ENCODE measurements at regions not wholly inside any gene's neighbourhood (a gene's known extent, or its start where the extent isn't known, plus 50 kb on each side); places are given as distances from the start of the nearest gene placed in this dataset.

DNA sequence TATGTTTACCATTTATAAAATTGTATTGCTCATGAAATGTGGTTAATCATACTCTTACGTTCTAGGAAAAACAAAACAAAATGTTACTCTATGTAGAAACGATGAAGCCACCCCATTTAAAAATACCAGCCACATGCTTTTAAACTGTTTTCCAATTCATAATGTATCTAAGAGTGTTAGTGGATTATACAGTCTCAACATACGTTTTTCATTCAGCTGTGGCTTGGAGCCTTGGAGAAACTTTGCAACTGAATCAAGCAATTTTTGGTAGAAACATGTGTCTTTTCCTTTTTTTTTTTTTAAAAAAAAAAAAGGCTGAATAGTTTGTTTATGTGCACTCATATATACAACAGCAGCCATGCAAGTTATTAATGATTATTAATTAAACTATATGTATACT, 378.0 kb upstream of the SEMA3D start:
- no peaks in the 10 kb centered on the region for H3K4me1 ChIP-seq
- no peaks in the 10 kb centered on the region for H3K36me3 ChIP-seq
- no peak overlapping the region for H3K4me3 ChIP-seq
- H3K27me3 ChIP-seq: no peaks in the 10 kb centered on the region
- TF ChIP-seq POLR2A (IDR thresholded peaks at IDR 0.05): no peak
- TF ChIP-seq, protein P1, sequence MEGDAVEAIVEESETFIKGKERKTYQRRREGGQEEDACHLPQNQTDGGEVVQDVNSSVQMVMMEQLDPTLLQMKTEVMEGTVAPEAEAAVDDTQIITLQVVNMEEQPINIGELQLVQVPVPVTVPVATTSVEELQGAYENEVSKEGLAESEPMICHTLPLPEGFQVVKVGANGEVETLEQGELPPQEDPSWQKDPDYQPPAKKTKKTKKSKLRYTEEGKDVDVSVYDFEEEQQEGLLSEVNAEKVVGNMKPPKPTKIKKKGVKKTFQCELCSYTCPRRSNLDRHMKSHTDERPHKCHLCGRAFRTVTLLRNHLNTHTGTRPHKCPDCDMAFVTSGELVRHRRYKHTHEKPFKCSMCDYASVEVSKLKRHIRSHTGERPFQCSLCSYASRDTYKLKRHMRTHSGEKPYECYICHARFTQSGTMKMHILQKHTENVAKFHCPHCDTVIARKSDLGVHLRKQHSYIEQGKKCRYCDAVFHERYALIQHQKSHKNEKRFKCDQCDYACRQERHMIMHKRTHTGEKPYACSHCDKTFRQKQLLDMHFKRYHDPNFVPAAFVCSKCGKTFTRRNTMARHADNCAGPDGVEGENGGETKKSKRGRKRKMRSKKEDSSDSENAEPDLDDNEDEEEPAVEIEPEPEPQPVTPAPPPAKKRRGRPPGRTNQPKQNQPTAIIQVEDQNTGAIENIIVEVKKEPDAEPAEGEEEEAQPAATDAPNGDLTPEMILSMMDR (IDR thresholded peaks at IDR 0.05): no peak
- 48 to 53% methylated on average over 3 of the region's 3 CpGs for WGBS, 2 donors
- no peak overlapping the region for H3K27ac ChIP-seq
- no peaks in the 10 kb centered on the region for H3K9me3 ChIP-seq
- intact Hi-C loops (cut with DNase I): no loop called here
- DNase-seq: no peak

DNA sequence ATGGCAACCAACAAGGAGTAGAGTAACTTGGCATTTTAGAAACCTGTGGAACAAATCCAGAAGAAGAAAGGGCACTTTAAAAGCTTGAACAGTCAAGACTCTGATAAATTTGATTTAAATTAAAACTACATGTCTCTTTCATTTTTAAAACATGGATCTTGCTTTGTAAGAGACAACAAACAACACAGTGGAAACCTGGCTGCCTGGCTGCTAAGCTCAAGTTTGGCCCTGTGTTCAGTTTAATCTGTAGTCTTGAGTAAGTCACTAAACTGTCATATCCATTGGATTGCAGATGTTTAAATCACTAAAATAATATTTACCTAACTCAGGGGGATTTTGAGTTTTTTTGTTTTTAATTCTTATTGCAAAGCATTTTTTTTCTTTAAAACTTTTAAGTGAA, 374.9 kb upstream of the SEMA3D start:
- Histone ChIP-seq H3K4me3 (no peak overlapping the region), H3K27ac (no peak overlapping the region), H3K9me3 (no peaks in the 10 kb centered on the region), H3K4me1 (no peaks in the 10 kb centered on the region), H3K36me3 (no peaks in the 10 kb centered on the region), H3K27me3 (no peaks in the 10 kb centered on the region)
- DNase-seq: no peak
- TF ChIP-seq POLR2A (IDR thresholded peaks at IDR 0.05): no peak
- TF ChIP-seq, protein P1 (IDR thresholded peaks at IDR 0.05): no peak
- intact Hi-C loops (cut with DNase I): no loop called here

DNA sequence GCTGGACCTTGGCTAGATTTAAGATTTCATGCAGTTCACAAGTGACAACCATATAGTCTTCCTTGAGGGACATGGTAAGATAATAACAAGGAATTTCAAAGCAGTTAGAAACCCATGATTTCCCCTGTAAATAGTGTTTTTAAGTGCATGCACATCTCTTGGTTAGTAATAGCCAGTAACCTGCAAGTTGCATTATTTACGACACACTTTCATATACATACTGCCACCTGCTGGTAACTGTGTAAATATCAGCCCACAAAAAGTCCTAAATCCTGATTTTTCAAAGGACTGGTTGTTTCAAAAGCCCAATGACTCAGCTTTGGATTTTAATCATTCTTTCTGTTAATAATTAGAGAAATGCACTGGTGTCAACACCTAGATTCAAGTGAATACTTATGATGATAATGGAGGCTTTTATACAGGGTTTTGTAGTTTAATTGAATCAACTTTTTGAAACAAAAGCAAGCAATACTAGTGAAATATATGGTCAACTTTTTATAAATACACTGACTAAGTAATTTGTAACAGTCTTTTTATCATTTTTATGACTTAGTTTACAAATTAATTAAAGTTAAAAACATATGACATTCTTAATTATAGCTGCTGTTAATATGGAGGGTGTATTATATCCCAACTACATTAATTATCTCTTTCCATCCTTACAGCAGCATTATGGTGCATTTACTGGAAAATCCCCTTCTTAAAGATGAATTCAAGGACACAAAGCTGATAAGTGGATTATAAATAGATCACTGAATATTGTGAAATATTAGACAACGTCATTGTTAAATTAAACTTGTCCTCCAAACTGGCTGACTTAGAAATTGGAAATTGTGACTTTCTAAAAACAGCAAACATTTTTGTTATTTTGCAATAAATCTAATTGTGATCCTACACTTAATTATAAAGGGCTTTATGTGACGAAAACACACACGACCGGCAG, 367.7 kb upstream of the SEMA3D start:
- no peaks in the 10 kb centered on the region for H3K9me3 ChIP-seq
- intact Hi-C loops (cut with DNase I): loop anchor here (10.0 kb wide), 1 partner anchor 520 kb away; no protein-coding TSS in a partner anchor
- H3K27ac ChIP-seq: no peak overlapping the region
- H3K4me1 ChIP-seq: no peaks in the 10 kb centered on the region
- no peaks in the 10 kb centered on the region for H3K27me3 ChIP-seq
- TF ChIP-seq, protein P1 (IDR thresholded peaks at IDR 0.05): peak in 5 of 6 experiments; percentile 34 to 65 (median 58)
- no peak for TF ChIP-seq POLR2A (IDR thresholded peaks at IDR 0.05)
- 65 to 68% methylated on average over 5 of the region's 5 CpGs for WGBS, 2 donors
- no peak overlapping the region for H3K4me3 ChIP-seq
- DNase-seq: no peak
- H3K36me3 ChIP-seq: no peaks in the 10 kb centered on the region

DNA sequence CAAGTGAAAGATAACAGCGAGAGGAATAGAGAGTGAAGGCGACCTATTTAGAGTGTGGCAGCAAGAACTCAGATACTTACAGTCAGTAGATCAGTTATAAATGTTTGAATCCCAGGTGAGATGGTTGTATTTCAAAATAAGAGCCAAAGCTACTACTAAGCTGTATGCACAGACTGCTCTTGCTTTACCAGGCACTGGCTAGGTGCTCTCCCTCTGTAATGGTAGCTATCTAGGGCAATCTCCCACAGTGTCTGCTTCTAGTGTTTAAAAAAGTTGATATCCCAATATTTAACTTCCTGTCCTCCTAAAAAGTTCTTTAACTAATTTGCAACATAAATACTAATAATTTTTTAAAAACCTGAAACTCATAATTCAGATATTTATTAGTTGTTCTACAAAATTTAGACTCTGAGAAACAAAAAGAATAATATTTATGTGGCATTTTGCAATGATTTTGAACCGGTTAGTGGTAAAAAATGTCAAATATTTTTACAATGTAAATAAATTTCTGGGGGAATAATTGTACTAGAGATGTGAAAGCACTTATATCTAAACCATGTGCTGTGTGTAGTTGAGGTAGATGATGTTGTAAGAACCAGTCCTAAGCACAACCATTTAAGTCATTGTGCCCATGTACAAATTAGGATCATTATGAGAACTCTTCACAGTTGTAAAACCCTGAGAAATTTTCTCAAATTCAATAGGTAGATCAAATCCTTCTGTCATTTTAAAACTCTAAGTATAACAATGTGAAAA, 349.3 kb upstream of the SEMA3D start:
- Histone ChIP-seq H3K4me3 (no peak overlapping the region), H3K4me1 (no peaks in the 10 kb centered on the region), H3K36me3 (no peaks in the 10 kb centered on the region), H3K27me3 (no peaks in the 10 kb centered on the region), H3K27ac (no peak overlapping the region), H3K9me3 (no peaks in the 10 kb centered on the region)
- 66 to 81% methylated on average over 3 of the region's 3 CpGs for WGBS, 2 donors
- DNase-seq: no peak
- TF ChIP-seq, protein P1 (IDR thresholded peaks at IDR 0.05): no peak
- no peak for TF ChIP-seq POLR2A (IDR thresholded peaks at IDR 0.05)
- intact Hi-C loops (cut with DNase I): no loop called here

DNA sequence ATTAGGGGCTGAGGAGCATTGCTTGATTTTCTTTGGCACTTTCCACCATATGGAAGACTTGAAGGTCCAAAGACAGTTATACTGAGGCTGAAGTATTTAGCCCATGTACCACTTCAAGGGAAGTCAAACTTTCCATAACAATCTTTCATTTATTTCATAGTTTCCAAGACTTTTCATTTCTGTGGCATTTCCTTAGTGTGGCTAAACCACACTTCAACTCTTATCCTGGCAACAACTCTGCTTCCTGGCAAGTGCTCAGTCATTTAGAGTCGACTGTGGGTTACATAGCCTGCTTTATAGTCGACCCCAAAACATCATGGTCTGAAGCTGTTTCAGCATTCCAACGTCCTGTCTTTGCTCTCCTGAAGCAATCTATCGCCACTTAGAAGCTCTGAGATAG, 343.0 kb upstream of the SEMA3D start:
- Histone ChIP-seq H3K4me1 (no peaks in the 10 kb centered on the region), H3K27me3 (no peaks in the 10 kb centered on the region), H3K27ac (no peak overlapping the region), H3K36me3 (no peaks in the 10 kb centered on the region), H3K9me3 (no peaks in the 10 kb centered on the region), H3K4me3 (no peak overlapping the region)
- DNase-seq: no peak
- intact Hi-C loops (cut with DNase I): no loop called here
- 25 to 27% methylated on average over 4 of the region's 4 CpGs for WGBS, 2 donors
- no peak for TF ChIP-seq POLR2A (IDR thresholded peaks at IDR 0.05)
- TF ChIP-seq, protein P1 (IDR thresholded peaks at IDR 0.05): no peak

Measured in esophagus squamous epithelium (tissue), 5 donors.